Natural killer cell treated with Interleukin-12 subunit alpha and Interleukin-12 subunit beta and Interleukin-15 and Interleukin-18, amount 100 ng/mL, for 72 hours (primary cell): ENCODE measurements at regions not wholly inside any gene's neighbourhood (a gene's known extent, or its start where the extent isn't known, plus 50 kb on each side); places are given as distances from the start of the nearest gene placed in this dataset.
"Not testable (repeated sequence)": the region's sequence is repeated elsewhere in the genome, so short reads cannot be mapped to it uniquely, and the experiment has no call there.

Experiments
- ATAC-seq, 2 donors: fragments of 150-1000 bp; cut with Tn5 transposase in 1 of 2; sonication (Bioruptor Pico), chemical (Tn5 transposase) in 1 of 2; 2 replicates each; pipeline ENCODE4 v1.10.0; 2021
- DNase-seq: peaks from one replicate; pipeline ENCODE4 v3.0.0; 2022; ENCODE audit warnings: low spot score
- H3K27ac Mint-ChIP-seq, 2 donors: 1 replicate in 1 of 2; 2 replicates in 1 of 2; pipeline ENCODE4 v1.8.0; 2022; ENCODE audit warnings: mixed read lengths in 2 of 2, mild to moderate bottlenecking in 1 of 2, moderate library complexity in 1 of 2
- H3K27me3 Mint-ChIP-seq, 2 donors: 1 replicate in 1 of 2; 2 replicates in 1 of 2; pipeline ENCODE4 v1.8.0; 2022; ENCODE audit warnings: mixed read lengths in 2 of 2
- H3K36me3 Mint-ChIP-seq: one replicate; pipeline ENCODE4 v1.8.0; 2022; ENCODE audit warnings: mixed read lengths
- H3K4me1 Mint-ChIP-seq, 2 donors: 1 replicate in 1 of 2; 2 replicates in 1 of 2; pipeline ENCODE4 v1.8.0; 2022; ENCODE audit warnings: low read depth in 2 of 2, mixed read lengths in 2 of 2, mild to moderate bottlenecking in 1 of 2
- H3K4me3 Mint-ChIP-seq: one replicate; pipeline ENCODE4 v1.8.0; 2022; ENCODE audit warnings: mixed read lengths
- H3K9me3 Mint-ChIP-seq: 2 replicates; pipeline ENCODE4 v1.8.0; 2022; ENCODE audit warnings: mixed read lengths

GRCh38 chr4:121616449-121616848, 80.3 kb downstream of the ANXA5 start:
- H3K27me3 Mint-ChIP-seq, result peaks cover 14 to 51% of the 10 kb centered on the region in 2 donors
- H3K36me3 Mint-ChIP-seq, H3K4me1 Mint-ChIP-seq, H3K4me3 Mint-ChIP-seq, ATAC-seq, H3K27ac Mint-ChIP-seq, DNase-seq, H3K9me3 Mint-ChIP-seq: not testable (repeated sequence)

- no peak overlapping the region for H3K27ac Mint-ChIP-seq
- no peak for DNase-seq
- peaks cover 16 to 49% of the 10 kb centered on the region in 2 donors for H3K27me3 Mint-ChIP-seq
- ATAC-seq, result no peak
- H3K4me1 Mint-ChIP-seq, result no peaks in the 10 kb centered on the region
- H3K4me3 Mint-ChIP-seq, result no peak overlapping the region
- peaks cover 3% of the 10 kb centered on the region for H3K36me3 Mint-ChIP-seq
- H3K9me3 Mint-ChIP-seq, result peaks cover 4% of the 10 kb centered on the region
These were observed 82.7 kb downstream of the ANXA5 start for GRCh38 chr4:121614101-121614500.

- no peak for ATAC-seq
- no peak overlapping the region for H3K4me3 Mint-ChIP-seq
- no peaks in the 10 kb centered on the region for H3K36me3 Mint-ChIP-seq
- H3K9me3 Mint-ChIP-seq, result no peaks in the 10 kb centered on the region
- no peak overlapping the region for H3K27ac Mint-ChIP-seq
- H3K27me3 Mint-ChIP-seq, result peaks cover 8 to 35% of the 10 kb centered on the region in 2 donors
- H3K4me1 Mint-ChIP-seq, result no peaks in the 10 kb centered on the region
- DNase-seq, result no peak
These were observed 97.7 kb downstream of the ANXA5 start for GRCh38 chr4:121599049-121599448.

- Mint-ChIP-seq H3K4me1 (no peaks in the 10 kb centered on the region), H3K9me3 (no peaks in the 10 kb centered on the region), H3K4me3 (no peak overlapping the region), H3K36me3 (no peaks in the 10 kb centered on the region), H3K27ac (no peak overlapping the region), H3K27me3 (peaks cover 3 to 22% of the 10 kb centered on the region in 2 donors)
- ATAC-seq (peak in 1 of 2 donors; percentile 51), DNase-seq (no peak)
These were observed 99.3 kb downstream of the ANXA5 start for GRCh38 chr4:121597346-121597934.

- no peaks in the 10 kb centered on the region for H3K36me3 Mint-ChIP-seq
These were observed 101.8 kb downstream of the ANXA5 start for GRCh38 chr4:121594796-121595526.

GRCh38 chr4:121593760-121594159, 103.0 kb downstream of the ANXA5 start:
- no peak for ATAC-seq
- Mint-ChIP-seq H3K27ac (no peak overlapping the region), H3K4me3 (no peak overlapping the region), H3K27me3 (peaks cover 5 to 33% of the 10 kb centered on the region in 2 donors), H3K9me3 (no peaks in the 10 kb centered on the region), H3K4me1 (no peaks in the 10 kb centered on the region), H3K36me3 (no peaks in the 10 kb centered on the region)
- DNase-seq, result no peak

More at GRCh38 chr4:121594796-121595526, 101.8 kb downstream of the ANXA5 start:
- no peak overlapping the region for H3K4me3 Mint-ChIP-seq
- DNase-seq, result no peak
- no peak overlapping the region for H3K27ac Mint-ChIP-seq
- ATAC-seq, result no peak
- peaks cover 3 to 22% of the 10 kb centered on the region in 2 donors for H3K27me3 Mint-ChIP-seq
- no peaks in the 10 kb centered on the region for H3K4me1 Mint-ChIP-seq
- H3K9me3 Mint-ChIP-seq, result no peaks in the 10 kb centered on the region

GRCh38 chr4:121592257-121592656, 104.5 kb downstream of the ANXA5 start:
- H3K27me3 Mint-ChIP-seq, result peaks cover 15 to 48% of the 10 kb centered on the region in 2 donors
- H3K9me3 Mint-ChIP-seq, H3K27ac Mint-ChIP-seq, ATAC-seq, DNase-seq, H3K36me3 Mint-ChIP-seq, H3K4me1 Mint-ChIP-seq, H3K4me3 Mint-ChIP-seq: not testable (repeated sequence)

GRCh38 chr4:121584836-121585235, 111.9 kb downstream of the ANXA5 start:
- ATAC-seq, result no peak
- Mint-ChIP-seq H3K9me3 (no peaks in the 10 kb centered on the region), H3K36me3 (no peaks in the 10 kb centered on the region), H3K4me3 (no peak overlapping the region), H3K27ac (no peak overlapping the region), H3K4me1 (peaks cover 0 to 8% of the 10 kb centered on the region in 2 donors), H3K27me3 (peaks cover 19 to 59% of the 10 kb centered on the region in 2 donors)
- no peak for DNase-seq

GRCh38 chr4:121583396-121583795, 113.4 kb downstream of the ANXA5 start:
- Mint-ChIP-seq H3K4me3 (no peak overlapping the region), H3K9me3 (no peaks in the 10 kb centered on the region), H3K4me1 (peaks cover 0 to 8% of the 10 kb centered on the region in 2 donors), H3K36me3 (no peaks in the 10 kb centered on the region), H3K27ac (no peak overlapping the region), H3K27me3 (peaks cover 20 to 53% of the 10 kb centered on the region in 2 donors)
- DNase-seq (no peak), ATAC-seq (no peak)

GRCh38 chr4:121582296-121582695, 114.5 kb downstream of the ANXA5 start:
- peaks cover 11 to 47% of the 10 kb centered on the region in 2 donors for H3K27me3 Mint-ChIP-seq
- no peak for DNase-seq
- no peak for ATAC-seq
- H3K27ac Mint-ChIP-seq, result no peak overlapping the region
- H3K4me3 Mint-ChIP-seq, result no peak overlapping the region
- H3K4me1 Mint-ChIP-seq, result peaks cover 0 to 8% of the 10 kb centered on the region in 2 donors
- H3K9me3 Mint-ChIP-seq, result no peaks in the 10 kb centered on the region
- no peaks in the 10 kb centered on the region for H3K36me3 Mint-ChIP-seq

- H3K36me3 Mint-ChIP-seq, DNase-seq, H3K4me1 Mint-ChIP-seq, H3K27ac Mint-ChIP-seq, H3K9me3 Mint-ChIP-seq, H3K4me3 Mint-ChIP-seq, ATAC-seq: not testable (repeated sequence)
- peaks cover 6 to 33% of the 10 kb centered on the region in 2 donors for H3K27me3 Mint-ChIP-seq
These were observed 121.4 kb downstream of the ANXA5 start for GRCh38 chr4:121575392-121575791.

GRCh38 chr4:121574618-121575017, 122.2 kb downstream of the ANXA5 start:
- Mint-ChIP-seq H3K4me3 (no peak overlapping the region), H3K27me3 (peaks cover 8 to 41% of the 10 kb centered on the region in 2 donors), H3K4me1 (no peaks in the 10 kb centered on the region), H3K27ac (no peak overlapping the region), H3K36me3 (peaks cover 4% of the 10 kb centered on the region), H3K9me3 (peaks cover 9% of the 10 kb centered on the region)
- no peak for DNase-seq
- no peak for ATAC-seq

- Mint-ChIP-seq H3K27me3 (peaks cover 8 to 45% of the 10 kb centered on the region in 2 donors), H3K36me3 (peaks cover 4% of the 10 kb centered on the region), H3K4me3 (no peak overlapping the region), H3K4me1 (no peaks in the 10 kb centered on the region), H3K9me3 (peaks cover 13% of the 10 kb centered on the region), H3K27ac (no peak overlapping the region)
- ATAC-seq (no peak), DNase-seq (no peak)
These were observed 129.0 kb downstream of the ANXA5 start for GRCh38 chr4:121567748-121568147.

GRCh38 chr4:121564840-121565375, 131.9 kb downstream of the ANXA5 start:
- Mint-ChIP-seq H3K27ac (no peak overlapping the region), H3K36me3 (peaks cover 1% of the 10 kb centered on the region), H3K27me3 (peaks cover 12 to 55% of the 10 kb centered on the region in 2 donors), H3K9me3 (peaks cover 8% of the 10 kb centered on the region), H3K4me3 (no peak overlapping the region), H3K4me1 (no peaks in the 10 kb centered on the region)
- no peak for ATAC-seq
- DNase-seq, result no peak
